NCI-H510A treated with DMSO at 0.1 percent for 48 hours (cell line): ENCODE measurements at regions not wholly inside any gene's neighbourhood (a gene's known extent, or its start where the extent isn't known, plus 50 kb on each side); places are given as distances from the start of the nearest gene placed in this dataset.
"Not testable (repeated sequence)": the region's sequence is repeated elsewhere in the genome, so short reads cannot be mapped to it uniquely, and the experiment has no call there.

Experiments
- DNase-seq: peaks from one replicate; lab custom pipeline; 2025; lab: John Stamatoyannopoulos, UW

GRCh38 chr6:86476311-86476710 is 461.0 kb upstream of the HTR1E start:
- DNase-seq, result no peak

- no peak for DNase-seq
Measured at GRCh38 chr6:86474081-86474480, 463.2 kb upstream of the HTR1E start.

- no peak for DNase-seq
Measured at GRCh38 chr6:86471791-86472190, 465.5 kb upstream of the HTR1E start.

GRCh38 chr6:86459978-86460377 is 477.4 kb upstream of the HTR1E start:
- DNase-seq, result no peak

GRCh38 chr6:86456821-86457220 is 480.5 kb upstream of the HTR1E start:
- DNase-seq, result no peak

GRCh38 chr6:86453232-86453631 is 484.1 kb upstream of the HTR1E start:
- no peak for DNase-seq

GRCh38 chr6:86448398-86448797 is 488.9 kb upstream of the HTR1E start:
- no peak for DNase-seq

GRCh38 chr6:86440608-86441007 is 496.7 kb upstream of the HTR1E start:
- no peak for DNase-seq

GRCh38 chr6:86423571-86423970 is 513.8 kb upstream of the HTR1E start:
- no peak for DNase-seq

- DNase-seq, result no peak
Measured at GRCh38 chr6:86412057-86412456, 525.3 kb upstream of the HTR1E start.

GRCh38 chr6:86407128-86407527 is 530.2 kb upstream of the HTR1E start:
- no peak for DNase-seq

GRCh38 chr6:86392850-86393249 is 544.5 kb upstream of the HTR1E start:
- DNase-seq, result not testable (repeated sequence)

- DNase-seq, result no peak
Measured at GRCh38 chr6:86380571-86381125, 556.7 kb upstream of the HTR1E start.

- no peak for DNase-seq
Measured at GRCh38 chr6:86357877-86358276, 579.5 kb upstream of the HTR1E start.

GRCh38 chr6:86355271-86355670 is 582.1 kb upstream of the HTR1E start:
- DNase-seq, result no peak

GRCh38 chr6:86331919-86332318 is 605.4 kb upstream of the HTR1E start:
- DNase-seq, result no peak

- no peak for DNase-seq
Measured at GRCh38 chr6:86331265-86331840, 606.0 kb upstream of the HTR1E start.

GRCh38 chr6:86306210-86306609 is 631.1 kb upstream of the HTR1E start:
- no peak for DNase-seq

GRCh38 chr6:86285876-86286275 is 643.2 kb upstream of the SYNCRIP start:
- no peak for DNase-seq

- DNase-seq, result not testable (repeated sequence)
Measured at GRCh38 chr6:86284809-86285480, 642.3 kb upstream of the SYNCRIP start.

- not testable (repeated sequence) for DNase-seq
Measured at GRCh38 chr6:86283596-86283995, 640.9 kb upstream of the SYNCRIP start.

GRCh38 chr6:86276056-86276455 is 633.4 kb upstream of the SYNCRIP start:
- no peak for DNase-seq

GRCh38 chr6:86273936-86274335 is 631.2 kb upstream of the SYNCRIP start:
- DNase-seq, result no peak
